Stimulated activated CD8-positive, alpha-beta memory T cell treated with anti-CD3 and anti-CD28 coated beads, Interleukin-15, amount 100 ng/mL, for 1 hour (primary cell): ENCODE measurements at regions not wholly inside any gene's neighbourhood (a gene's known extent, or its start where the extent isn't known, plus 50 kb on each side); places are given as distances from the start of the nearest gene placed in this dataset.
"Not testable (repeated sequence)": the region's sequence is repeated elsewhere in the genome, so short reads cannot be mapped to it uniquely, and the experiment has no call there.

Source experiments
- DNase-seq: peaks from one replicate; pipeline ENCODE4 v3.0.0-alpha.2; 2020; ENCODE audit warnings: low read depth

DNA sequence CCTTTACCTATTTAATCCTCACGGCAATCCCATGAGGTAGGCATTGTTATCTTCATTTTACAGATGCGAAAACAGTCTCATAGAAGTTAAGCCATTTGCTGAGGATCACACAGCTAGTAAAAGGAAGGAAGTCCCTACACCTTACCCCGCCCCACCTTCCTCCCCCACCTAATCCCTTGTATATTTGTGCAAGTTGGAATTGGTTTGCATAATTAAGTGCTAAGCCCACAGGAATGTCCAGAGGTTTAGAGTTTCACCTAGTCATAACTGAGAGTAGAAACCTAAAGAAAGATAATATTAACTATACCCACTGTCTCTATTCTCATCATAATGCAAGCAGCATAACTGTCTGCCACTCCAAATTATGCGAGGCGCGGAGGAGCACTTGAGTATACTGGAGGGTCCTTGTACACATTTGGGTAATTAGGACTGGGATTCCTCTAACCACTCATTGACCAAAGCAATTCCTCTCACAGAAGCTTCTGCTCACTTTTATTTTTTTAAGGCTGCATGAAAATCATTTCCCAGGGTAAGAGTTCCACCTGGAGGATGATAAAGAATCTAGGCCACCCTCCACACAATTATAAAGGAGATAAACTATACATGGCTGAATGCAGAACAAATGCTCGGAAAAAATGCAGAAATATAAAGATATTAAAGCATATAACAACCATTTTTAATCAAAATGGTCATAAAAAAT is 199.9 kb downstream of the FAM181B start:
- no peak for DNase-seq

DNA sequence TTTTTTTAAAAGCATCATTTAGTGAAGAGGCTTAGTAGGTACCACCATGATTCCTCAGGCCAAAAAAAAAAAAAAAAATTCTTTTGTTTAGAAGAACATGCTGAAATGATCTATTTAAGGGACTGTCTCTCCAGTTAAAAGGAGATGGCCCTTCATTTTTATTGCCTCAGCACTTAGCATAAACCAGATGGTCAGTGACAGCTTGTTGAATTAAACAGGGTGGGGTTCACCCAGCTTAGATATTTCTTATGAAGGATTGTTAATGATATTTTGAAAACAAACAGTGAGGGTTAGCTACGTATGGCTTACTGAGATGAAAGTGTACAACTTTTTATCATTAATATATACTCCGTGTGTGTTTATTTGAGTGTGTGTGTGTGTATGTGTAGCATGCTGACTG is 203.7 kb downstream of the FAM181B start:
- DNase-seq, result no peak

DNA sequence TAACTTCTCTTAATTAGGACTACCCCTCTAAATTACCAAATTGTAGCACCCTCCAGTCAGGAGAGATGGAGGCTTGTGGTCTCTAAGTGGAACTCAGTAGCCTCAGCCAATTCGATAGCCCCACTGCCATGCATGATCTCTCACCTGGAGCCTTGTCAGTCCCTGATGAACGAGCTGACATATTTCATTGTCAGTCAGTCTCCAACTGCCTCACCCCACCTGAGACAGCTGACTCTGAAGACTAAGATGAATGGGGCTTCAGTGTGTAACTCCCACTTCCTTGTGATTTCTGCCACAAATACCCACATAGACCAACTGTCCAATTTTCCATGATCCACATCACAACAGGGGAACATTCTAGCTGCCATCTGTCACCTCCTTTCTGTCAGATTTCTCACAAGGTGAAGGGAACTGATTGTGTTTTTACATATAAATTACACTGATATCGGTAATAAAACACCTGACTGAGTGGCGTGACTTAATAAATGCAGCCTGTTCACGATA is 206.5 kb downstream of the FAM181B start:
- DNase-seq, result no peak

DNA sequence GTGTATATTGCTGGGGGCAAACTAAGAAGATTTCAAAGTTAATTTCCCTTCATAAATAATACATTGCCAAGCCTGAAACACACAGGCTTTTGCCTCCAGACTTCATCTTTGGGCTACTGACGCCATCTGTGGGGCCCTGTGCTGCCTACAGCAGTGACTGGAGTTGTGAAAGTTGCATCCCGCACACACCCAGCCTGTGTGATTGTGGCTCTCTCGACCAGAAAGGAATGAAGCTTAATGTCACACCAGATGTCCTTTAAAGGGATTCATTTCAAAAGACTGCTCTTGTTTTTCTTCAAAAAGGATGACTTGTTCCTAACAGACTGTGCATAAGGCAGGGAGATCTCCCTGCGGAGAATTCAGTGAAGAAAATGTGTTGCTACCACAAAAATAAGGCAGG is 210.5 kb downstream of the FAM181B start:
- DNase-seq, result no peak

DNA sequence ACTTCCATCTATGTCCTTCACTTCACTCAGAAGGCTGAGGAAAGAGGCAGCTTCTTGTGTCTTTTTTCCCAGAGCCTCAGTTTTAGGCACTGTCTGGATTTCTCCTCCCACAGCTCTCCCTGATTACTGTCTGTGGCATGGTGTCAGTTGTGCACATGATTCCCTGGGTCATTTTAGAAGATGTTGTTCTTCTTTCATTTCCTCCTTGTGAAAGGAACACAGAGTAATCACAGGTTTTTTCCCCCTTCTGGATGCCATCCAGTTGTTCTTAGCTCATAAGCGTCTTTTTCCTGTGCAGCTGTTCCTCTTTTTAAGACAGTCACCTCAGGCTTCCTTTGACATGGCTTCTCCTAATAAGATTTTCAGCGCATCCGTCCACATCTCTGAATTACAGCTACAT is 212.2 kb downstream of the FAM181B start:
- no peak for DNase-seq

DNA sequence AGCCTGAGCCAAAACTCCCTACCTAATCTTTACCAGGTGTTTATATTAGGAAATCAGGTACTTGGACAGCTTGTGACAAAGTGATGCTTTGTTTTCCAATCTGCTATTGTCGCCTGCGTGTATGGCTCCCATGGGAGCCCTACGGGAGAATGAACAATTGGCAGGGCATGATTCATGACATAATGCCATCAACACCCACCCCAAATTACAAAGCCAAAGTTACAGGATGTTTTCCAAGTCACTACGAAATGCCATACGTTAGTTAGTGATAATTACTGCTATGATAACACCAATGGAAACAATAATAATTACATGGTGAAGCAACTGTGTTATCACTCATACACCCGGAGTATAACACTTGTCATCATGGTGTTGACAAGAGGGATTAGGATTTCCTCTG is 226.4 kb downstream of the FAM181B start:
- no peak for DNase-seq

DNA sequence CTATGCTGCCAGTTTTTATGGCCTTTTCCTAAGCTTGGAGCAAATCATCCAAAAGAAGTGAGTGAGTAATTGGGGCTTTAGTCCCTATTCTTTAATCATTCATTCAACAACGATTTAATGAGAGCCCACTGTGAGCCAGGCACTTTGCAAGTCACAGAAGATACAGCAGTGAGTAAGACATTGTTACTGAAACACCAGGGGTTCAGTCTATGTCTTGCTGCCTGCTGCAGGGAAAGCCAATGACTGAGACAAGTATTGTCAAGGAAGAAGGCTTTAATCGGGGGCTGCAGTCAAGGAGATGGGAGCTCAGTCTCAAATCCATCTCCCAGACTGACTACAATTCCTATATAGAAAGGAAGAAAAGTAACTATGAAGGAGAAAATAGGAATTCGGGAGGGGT is 228.3 kb downstream of the FAM181B start:
- no peak for DNase-seq

DNA sequence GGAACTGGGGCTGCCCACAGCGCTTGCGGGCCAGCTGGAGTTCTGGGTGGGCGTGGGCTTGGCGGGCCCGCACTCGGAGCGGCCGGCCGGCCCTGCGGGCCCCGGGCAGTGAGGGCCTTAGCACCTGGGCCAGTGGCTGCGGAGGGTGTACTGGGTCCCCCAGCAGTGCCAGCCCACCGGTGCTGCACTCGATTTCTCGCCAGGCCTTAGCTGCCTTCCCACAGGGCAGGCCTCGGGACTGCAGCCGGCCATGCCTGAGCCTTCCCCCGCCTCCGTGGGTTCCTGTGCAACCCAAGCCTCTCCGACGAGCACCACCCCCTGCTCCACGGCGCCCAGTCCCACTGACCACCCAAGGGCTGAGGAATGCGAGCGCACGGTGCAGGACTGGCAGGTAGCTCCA is 232.5 kb downstream of the FAM181B start:
- DNase-seq, result not testable (repeated sequence)

DNA sequence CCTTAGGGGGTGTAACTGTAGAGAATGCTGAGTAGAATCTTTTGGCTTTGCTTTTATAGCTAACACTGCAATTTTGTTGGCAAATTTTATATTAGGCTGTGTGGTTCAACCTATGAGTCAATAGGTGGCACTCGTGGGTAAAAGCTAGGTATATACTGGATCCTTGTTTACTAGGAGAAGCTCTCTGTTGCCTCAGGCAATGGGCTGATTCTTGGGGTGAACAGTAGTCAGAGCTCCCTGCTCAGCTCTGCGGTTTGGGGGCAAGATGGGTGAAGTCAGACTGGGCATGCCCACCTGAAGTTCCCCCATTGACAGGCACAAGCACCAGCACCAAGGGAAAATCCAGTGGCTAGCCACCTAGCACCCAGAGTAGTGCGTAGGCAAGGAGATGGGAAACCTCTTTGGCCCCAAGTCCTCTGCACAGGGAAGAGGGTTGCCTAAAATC is 238.7 kb downstream of the FAM181B start:
- no peak for DNase-seq

DNA sequence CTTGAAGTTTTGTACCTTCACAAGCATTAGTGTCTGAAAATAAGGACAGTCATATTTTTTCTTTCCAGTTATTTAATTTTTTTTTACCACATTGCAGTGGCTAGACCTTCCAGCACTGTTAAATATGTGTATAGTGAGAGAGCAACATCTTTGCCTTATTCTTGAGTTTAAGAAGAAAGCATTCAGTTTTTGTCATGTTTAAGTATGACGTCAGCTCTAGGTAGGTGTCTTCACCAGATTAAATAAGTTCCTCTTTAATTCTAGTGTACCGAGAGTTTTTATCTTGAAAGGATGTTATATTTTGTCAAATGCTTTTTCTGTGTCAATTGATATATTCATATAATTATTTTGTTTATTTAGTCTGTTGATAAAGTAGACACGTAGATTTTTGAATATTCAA is 258.8 kb downstream of the FAM181B start:
- DNase-seq, result no peak

DNA sequence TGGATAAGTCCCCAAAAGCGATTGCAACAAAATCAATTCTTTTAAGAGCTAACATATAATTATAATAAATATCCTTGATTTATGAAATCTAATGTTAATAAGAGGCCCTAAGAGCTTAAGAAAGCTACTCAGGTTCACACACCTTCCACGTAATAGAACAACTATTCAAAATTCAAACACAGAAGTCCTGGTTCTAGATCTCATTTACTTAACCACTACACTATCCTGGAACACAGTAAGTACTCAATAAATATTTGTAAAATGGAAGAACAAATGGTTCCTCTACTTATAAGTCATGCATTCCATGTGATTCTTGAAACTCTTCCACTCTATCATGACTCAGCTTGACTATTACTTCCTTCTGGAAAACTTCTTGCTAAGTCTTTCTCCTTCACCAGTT is 268.2 kb downstream of the FAM181B start:
- no peak for DNase-seq

DNA sequence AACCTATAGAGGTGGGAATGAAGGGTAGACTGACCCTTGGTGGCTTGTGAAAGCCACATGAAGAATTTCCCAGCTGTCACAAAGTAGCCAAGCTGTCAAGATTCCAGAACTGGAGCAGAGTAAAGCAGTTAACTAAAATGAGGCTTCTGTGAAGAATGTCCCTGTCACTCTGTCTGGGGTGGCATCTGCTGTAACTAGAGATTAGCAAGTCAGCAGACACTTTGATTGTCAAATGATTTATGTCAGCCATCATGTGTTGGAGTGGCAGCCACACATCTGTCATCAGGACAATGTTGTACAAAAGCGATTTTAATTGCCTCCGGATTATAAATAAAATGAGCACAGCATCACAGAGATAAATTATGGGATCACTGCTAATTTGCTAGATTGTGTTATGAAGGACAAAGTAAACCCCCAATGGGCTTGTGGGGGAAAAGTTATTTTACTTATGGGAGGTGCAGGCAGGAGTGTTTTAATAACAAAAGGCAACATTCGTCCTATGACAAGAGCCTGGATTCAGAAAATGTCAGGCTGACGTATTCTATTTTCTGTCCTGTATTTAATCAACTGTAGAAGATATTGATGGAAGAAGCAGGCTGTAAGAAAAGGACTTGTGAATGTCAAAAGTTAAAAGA is 270.9 kb downstream of the FAM181B start:
- DNase-seq, result no peak

DNA sequence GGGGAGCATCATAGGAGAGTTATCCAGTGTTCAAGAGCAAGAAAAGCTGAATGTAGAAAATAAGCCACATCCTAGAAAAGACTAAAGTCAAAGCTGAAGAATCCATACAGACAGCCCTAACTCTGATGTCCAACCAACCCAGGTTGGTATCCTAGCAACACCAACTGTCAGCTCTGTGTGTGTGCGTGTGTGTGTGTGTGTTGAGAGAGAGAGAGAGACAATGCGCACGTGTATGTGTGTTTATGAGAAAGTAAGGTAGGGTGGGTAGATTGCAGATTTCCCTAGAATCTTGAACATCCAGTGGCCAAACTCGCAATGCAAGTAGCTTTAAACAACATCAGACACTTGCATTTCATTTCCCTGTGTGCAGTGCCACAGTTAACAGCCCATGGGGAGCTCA is 274.9 kb downstream of the FAM181B start:
- no peak for DNase-seq

DNA sequence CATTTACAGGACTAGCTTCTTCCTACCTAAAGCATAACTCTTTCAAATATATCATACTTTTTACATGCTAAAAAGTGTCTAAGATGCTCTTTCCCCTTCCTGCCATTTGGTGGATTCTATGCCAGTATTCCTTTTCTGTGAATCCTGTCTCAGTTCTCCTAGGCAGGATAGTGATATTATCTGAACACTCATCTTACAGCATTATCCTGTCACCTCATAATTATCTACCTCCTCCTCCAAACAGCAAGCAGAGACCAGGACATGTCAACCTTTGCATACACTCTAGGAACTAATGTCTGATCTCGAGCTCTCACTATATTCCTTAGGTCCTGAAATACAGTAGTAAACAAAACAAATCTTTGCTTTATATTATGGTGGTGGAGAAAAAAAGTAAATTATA is 275.5 kb downstream of the FAM181B start:
- no peak for DNase-seq

DNA sequence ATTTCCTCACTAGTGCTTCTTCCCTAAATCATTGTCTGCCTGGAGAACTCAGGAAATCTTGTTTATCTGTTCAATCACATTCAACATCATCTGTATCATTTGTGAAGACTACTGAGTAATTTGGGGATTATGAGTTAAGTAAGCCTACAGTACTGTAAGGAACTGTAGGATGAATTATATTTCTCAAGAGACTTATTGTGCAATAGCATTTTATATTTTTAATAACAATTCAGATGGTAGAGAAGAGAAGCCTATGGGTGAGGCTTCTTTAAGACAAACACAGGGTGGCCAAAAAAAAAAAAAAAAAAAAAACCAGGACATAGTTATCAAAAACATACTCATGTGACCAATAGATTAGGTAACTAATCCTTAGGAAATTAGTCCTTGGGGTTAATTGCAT is 282.7 kb downstream of the FAM181B start:
- no peak for DNase-seq

DNA sequence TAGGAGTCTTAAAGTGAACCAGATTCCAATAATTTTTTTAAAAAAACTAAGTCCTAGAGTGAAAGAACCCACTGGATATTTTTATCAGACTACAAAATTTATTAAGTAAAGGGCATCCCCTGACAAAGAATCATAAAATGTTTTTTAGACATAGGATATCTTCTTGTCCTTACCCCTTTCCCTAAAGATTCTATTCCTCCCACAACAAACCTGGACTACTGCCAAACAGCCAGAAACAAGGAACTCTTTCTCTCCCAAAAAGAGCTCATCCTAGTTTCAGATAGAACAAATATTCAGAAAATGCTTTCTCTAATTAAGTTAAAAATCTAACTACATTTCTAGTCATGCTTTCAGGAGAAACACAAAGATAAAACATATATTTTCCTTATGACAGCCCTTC is 327.1 kb downstream of the FAM181B start:
- DNase-seq, result no peak

DNA sequence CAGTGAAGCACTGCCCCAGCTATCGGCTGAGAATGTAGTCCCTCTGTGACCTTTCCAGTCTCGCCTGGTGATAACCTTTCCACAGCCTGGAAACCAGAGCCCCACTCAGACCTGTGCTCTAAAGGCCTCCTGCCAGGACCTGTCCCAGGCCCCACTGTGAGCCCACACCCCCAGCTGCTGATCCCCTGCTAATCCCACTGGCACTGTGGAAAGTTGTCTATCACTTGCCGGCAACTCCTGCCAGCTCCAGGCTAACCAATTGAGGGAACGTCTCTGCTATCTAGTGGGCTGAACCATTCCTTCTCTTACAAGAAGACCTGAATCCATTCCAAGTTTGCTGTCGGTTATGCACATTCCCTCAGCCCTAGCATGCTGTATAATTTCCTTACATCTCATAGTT is 328.2 kb downstream of the FAM181B start:
- DNase-seq, result no peak

DNA sequence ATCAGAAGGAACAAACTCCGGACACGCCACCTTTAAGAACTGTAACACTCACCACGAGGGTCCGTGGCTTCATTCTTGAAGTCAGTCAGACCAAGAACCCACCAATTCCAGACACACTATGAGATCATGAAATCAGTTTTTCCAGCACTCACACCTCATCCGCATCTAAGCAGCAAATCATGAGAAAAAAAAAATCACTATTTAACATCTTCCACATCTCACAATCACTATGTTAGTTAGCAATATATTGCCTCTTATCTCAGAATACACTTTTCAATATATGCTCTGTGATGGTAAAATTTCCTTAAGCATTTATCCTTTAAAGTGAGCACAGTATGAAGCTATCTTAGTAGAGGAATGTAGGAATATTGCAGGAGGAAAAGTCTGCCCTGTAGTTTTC is 328.7 kb downstream of the FAM181B start:
- no peak for DNase-seq

DNA sequence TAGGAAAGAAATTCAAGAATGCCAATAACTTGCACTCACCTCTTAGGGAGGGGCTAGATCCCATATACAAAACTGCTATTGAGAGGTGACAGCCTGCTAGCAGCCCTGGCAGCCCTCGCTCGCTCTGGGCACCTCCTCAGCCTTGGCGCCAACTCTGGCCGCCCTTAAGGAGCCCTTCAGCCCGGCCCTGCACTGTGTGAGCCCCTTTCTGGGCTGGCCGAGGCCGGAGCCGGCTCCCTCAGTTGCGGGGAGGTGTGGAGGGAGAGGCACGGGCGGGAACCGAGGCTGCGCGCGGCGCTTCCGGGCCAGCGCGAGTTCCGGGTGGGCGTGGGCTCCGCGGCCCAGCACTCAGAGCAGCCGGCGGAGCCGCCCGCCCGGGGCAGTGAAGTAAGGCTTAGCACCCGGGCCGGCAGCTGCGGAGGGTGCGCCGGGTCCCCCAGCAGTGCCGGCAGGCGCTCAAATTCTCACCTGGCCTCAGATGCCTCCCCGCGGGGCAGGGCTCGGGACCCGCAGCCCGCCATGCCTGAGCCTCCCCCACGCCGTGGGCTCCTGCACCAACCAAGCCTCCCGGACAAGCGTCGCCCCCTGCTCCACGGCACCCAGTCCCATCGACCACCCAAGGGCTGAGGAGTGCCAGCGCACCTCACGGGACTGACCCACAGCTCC is 329.9 kb downstream of the FAM181B start:
- DNase-seq, result no peak

DNA sequence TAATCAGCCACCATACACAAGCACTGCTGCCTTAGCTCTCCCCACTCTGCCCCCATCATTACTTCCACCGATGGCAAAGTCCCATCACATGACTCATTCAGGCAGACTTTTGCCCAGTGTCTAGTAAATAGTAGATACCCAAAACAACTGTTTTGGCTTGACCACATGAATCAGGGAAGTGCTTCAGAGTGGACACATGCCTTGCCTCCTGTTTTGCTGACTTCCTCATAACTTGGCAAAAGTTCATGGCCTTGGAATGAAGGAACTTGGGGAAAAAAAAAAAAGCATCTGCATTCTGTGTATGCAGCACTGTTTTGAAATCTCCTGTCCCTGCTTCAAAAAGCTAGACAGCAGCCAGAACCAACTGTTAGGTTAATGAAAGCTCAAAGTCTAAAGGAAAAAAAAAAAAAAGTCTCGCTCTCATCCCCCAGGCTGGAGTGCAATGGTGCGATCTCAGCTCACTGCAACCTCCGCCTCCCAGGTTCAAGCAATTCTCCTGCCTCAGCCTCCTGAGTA is 335.3 kb downstream of the FAM181B start:
- no peak for DNase-seq

DNA sequence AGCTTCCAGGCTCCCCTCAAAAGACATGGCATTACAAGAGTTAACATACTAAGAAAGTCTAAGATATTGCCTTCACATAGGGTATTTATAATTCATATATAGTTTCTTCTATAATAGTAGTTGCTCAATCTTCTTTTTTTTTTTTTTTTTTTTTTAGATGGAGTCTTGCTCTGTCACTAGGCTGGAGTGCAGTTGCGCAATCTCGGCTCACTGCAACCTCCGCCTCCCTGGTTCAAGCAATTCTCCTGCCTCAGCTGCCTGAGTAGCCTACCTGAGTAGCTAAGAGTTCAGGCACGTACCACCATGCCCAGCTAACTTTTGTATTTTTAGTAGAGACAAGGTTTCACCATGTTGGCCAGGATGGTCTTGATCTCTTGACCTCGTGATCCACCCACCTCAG is 337.0 kb downstream of the FAM181B start:
- not testable (repeated sequence) for DNase-seq

DNA sequence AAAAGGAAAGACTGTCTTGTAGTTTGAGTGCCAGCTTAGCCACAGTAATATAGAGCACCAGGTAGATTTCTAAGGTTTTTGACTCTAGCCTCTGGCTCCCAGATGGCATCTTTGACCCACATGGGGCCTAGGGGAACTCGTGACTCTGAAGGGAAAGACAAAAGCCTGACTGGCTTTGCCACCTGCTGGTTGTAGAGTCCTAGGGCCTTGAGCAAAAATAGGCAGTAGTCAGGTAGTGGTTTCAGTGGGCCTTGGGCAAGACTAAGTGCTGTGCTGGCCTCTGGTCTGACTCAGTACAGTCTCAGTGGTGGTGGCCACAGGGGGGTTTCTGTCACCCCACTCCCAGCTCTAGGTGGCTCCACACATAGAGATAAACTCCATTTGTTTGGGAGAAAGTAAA is 349.4 kb downstream of the FAM181B start:
- DNase-seq, result no peak
